SKM-1 (cell line): ENCODE measurements at regions not wholly inside any gene's neighbourhood (a gene's known extent, or its start where the extent isn't known, plus 50 kb on each side); places are given as distances from the start of the nearest gene placed in this dataset.
A peak's percentile ranks its signal among the peaks of the same experiment; 100 is the strongest.

Experiments
- DNase-seq: peaks from one replicate; lab custom pipeline; 2025; ENCODE audit not compliant: unreplicated experiment; lab: John Stamatoyannopoulos, UW

GRCh38 chr22:22799561-22799960 lies 88.1 kb upstream of the IGLL5 start:
- no peak for DNase-seq

- no peak for DNase-seq
Measured at GRCh38 chr22:22800716-22801115, 86.9 kb upstream of the IGLL5 start.

GRCh38 chr22:22802339-22802970 lies 85.2 kb upstream of the IGLL5 start:
- peak; percentile 8 for DNase-seq

- no peak for DNase-seq
Measured at GRCh38 chr22:22803285-22803853, 84.2 kb upstream of the IGLL5 start.

GRCh38 chr22:22810018-22810427 lies 77.6 kb upstream of the IGLL5 start:
- no peak for DNase-seq

GRCh38 chr22:22810471-22810870 lies 77.1 kb upstream of the IGLL5 start:
- no peak for DNase-seq

- DNase-seq: no peak
Measured at GRCh38 chr22:22811016-22812009, 76.3 kb upstream of the IGLL5 start.

- no peak for DNase-seq
Measured at GRCh38 chr22:22812031-22812905, 75.3 kb upstream of the IGLL5 start.

GRCh38 chr22:22813126-22814075 lies 74.2 kb upstream of the IGLL5 start:
- no peak for DNase-seq

- no peak for DNase-seq
Measured at GRCh38 chr22:22814666-22815396, 72.8 kb upstream of the IGLL5 start.

- peak; percentile 72 for DNase-seq
Measured at GRCh38 chr22:22815397-22816170, 72.0 kb upstream of the IGLL5 start.

GRCh38 chr22:22816171-22816514 lies 71.5 kb upstream of the IGLL5 start:
- no peak for DNase-seq

GRCh38 chr22:22816766-22817410 lies 70.7 kb upstream of the IGLL5 start:
- DNase-seq: no peak

- DNase-seq: no peak
Measured at GRCh38 chr22:22817468-22818201, 70.0 kb upstream of the IGLL5 start.

- DNase-seq: no peak
Measured at GRCh38 chr22:22818202-22818538, 69.4 kb upstream of the IGLL5 start.

- peak; percentile 50 for DNase-seq
Measured at GRCh38 chr22:22818861-22819855, 68.5 kb upstream of the IGLL5 start.
